ENCODE measurements at regions not wholly inside any gene's neighbourhood (a gene's known extent, or its start where the extent isn't known, plus 50 kb on each side); places are given as distances from the start of the nearest gene placed in this dataset.

- Histone ChIP-seq H3K36me3 (replicated peaks in 1 of 2; ENCODE audit: control insufficient read depth in 1 of 2, insufficient read depth in 2 of 2, low read length in 1 of 2) (no peaks in the 10 kb centered on the region), H3K9ac (no peak overlapping the region), H3K4me1 (ENCODE audit: control insufficient read depth in 1 of 2, insufficient read depth in 2 of 2, low read depth in 1 of 2, low read length in 1 of 2) (no peaks in the 10 kb centered on the region; a peak in 1 of 4 replicates), H2AFZ (ENCODE audit: low read depth) (no peak overlapping the region), H3K9me3 (no peaks in the 10 kb centered on the region), H3K9me2 (no peaks in the 10 kb centered on the region), H3K4me2 (no peak overlapping the region), H3K79me2 (ENCODE audit: insufficient read depth) (no peaks in the 10 kb centered on the region), H3K27me3 (ENCODE audit: insufficient read depth) (0 out of 2 replicates have a peak, but pooled peaks cover 4% of the 10 kb centered on the region), H3K27ac (ENCODE audit: low read depth in 2 of 2, low read length in 1 of 2) (no peak overlapping the region), H4K20me1 (ENCODE audit: insufficient read depth) (no peaks in the 10 kb centered on the region), H3K4me3 (ENCODE audit: low read depth in 2 of 2, low read length in 1 of 2) (no peak overlapping the region), H3F3A (replicated peaks; ENCODE audit: insufficient read depth) (no peaks in the 10 kb centered on the region)
- 61% methylated on average over 5 of the region's 5 CpGs for WGBS (ENCODE audit: low lambda C conversion rate)
- ChIA-PET CTCF (interaction anchor here (1.4 to 1.9 kb wide), 2 partner anchors 9 to 10 kb away, joined by 4 to 5 read pairs; no protein-coding TSS in a partner anchor), POLR2A (no interaction called here)
- DNase-seq: no peak
- TF ChIP-seq USF2 (IDR thresholded peaks at IDR 0.05; ENCODE audit: borderline replicate concordance, low read depth, low read length) (no peak), SMC3 (IDR thresholded peaks at IDR 0.05; ENCODE audit: low read depth, low read length) (no peak), MEF2A (IDR thresholded peaks at IDR 0.05; ENCODE audit: borderline replicate concordance, low read depth) (no peak), TAF1 (IDR thresholded peaks at IDR 0.05; ENCODE audit: borderline replicate concordance, low read depth, low read length) (no peak), CHD2 (IDR thresholded peaks at IDR 0.05; ENCODE audit: low read length, partially characterized antibody) (no peak), TEAD4 (IDR thresholded peaks at IDR 0.05; ENCODE audit: borderline replicate concordance, insufficient read depth) (no peak), PBX3 (IDR thresholded peaks at IDR 0.05) (no peak), ELF1 (IDR thresholded peaks at IDR 0.05) (no peak), REST (IDR thresholded peaks at IDR 0.05; ENCODE audit: low read depth, low read length) (no peak), USF1 (IDR thresholded peaks at IDR 0.05; ENCODE audit: borderline replicate concordance, low read depth) (no peak), YY1 (IDR thresholded peaks at IDR 0.05; ENCODE audit: low read depth) (no peak), RCOR1 (IDR thresholded peaks at IDR 0.05; ENCODE audit: low read length) (no peak), JUND (IDR thresholded peaks at IDR 0.05) (no peak), RAD21 (IDR thresholded peaks at IDR 0.05; ENCODE audit: low read length) (no peak)
These were observed 505.6 kb downstream of the BUD13 start for GRCh38 chr11:116267146-116267545.

Data from SK-N-SH (cell line).